ENCODE measurements at regions not wholly inside any gene's neighbourhood (a gene's known extent, or its start where the extent isn't known, plus 50 kb on each side); places are given as distances from the start of the nearest gene placed in this dataset.
"Not testable (repeated sequence)": the region's sequence is repeated elsewhere in the genome, so short reads cannot be mapped to it uniquely, and the experiment has no call there.

DNA sequence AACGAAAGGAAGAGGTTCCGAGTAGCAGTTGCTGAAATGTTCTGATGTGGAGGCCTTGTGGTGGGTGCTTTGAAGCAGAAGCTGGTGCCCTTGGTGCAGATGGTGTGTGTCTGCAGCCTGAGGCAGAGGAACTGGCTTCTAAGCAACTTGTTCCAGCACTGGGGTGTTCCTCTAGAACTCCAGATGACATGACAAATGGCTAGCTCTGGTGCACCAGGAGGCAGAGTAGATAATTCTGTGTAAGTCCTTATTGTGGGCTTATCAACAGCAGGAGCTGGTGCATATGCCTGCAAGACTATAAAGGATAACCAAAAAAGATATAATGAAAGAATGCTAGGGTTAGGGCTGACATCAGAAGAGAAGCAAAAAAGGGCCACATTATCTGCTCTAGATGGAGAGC is 76.5 kb downstream of the ARL5B start:
- ATAC-seq, result no peak

DNA sequence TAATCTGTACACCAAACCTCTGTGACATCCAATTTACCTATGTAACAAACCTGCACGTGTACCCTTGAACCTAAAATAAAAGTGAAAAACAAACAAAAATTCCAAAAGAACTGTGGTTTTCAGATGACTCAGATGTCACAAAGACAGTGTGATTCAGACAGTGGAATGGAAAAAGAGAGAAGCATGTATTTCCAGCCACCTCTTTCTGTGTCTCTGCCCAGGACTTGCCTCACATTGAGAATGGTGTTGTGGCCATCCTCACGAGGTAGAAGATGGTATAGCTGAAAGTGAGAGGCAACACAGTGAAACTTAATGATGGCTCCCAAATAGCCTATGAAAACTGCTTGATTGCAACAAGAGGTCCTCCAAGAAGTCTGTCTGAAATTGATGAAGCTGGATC is 78.0 kb downstream of the ARL5B start:
- no peak for ATAC-seq
- no peak for DNase-seq (ENCODE audit: low spot score)

More for the DNA sequence above, 76.5 kb downstream of the ARL5B start:
- DNase-seq (ENCODE audit: low spot score), result no peak

DNA sequence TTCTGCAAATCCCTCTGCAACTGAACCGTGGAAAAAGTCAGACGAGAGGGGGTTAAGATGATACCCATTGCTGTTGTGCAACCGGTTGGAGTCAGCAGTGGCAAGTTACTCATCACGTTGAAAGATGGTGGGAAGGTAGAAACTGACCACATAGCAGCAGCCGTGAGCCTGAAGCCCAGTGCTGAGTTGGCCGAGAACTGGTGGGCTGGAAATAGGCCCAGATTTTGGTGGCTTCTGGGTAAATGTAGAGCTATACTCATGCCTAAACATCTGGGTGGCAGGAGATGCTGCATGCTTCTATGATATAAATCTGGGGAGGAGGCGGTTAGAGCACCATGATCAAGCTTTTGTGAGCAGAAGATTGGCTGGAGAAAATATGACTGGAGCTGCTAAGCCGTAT is 78.6 kb downstream of the ARL5B start:
- ATAC-seq (no peak), DNase-seq (ENCODE audit: low spot score) (no peak)

DNA sequence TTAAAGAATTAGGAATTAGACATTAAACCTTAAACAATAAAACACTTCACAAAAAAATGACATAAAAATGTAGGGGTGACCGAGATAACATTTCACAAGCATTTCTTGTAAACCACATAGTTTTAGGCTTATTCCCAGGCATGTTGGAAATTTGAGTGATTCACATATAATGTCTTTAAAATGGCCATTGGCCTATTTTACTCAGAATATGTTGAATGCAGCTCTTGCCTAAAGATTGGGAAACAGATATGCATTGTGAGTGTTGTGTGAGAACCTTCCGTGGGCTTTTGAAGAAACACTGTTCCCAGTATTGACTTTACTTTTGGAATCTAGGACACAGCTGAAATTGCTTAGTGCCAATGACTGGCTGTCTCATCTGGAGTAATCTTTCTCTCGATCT is 79.6 kb downstream of the ARL5B start:
- ATAC-seq, result no peak
- DNase-seq (ENCODE audit: low spot score), result no peak

- DNase-seq (ENCODE audit: low spot score) (no peak), ATAC-seq (no peak)
Observed at GRCh38 chr10:18743926-18744325, 84.7 kb downstream of the ARL5B start.

- no peak for ATAC-seq
- no peak for DNase-seq (ENCODE audit: low spot score)
Observed at GRCh38 chr10:18753312-18753895, 94.2 kb downstream of the ARL5B start.

DNA sequence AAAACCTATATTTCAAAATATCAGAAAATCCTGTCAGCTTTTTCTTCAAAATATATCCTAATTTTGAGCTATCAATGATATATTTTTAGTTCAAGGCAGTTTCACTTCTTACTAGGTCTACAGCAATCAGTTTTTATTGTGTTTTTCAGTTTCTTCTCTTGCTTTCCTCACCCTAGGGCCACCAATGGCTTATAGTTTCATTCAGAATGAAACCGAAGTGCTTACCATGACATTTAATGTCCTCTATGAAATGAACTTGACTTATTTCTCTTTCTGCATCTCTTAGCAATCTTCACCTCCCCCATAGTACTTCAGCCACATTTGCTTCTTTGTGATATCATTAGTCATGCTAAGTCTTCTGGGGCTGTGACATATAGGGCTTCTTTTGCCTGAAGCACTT is 100.3 kb downstream of the ARL5B start:
- no peak for ATAC-seq
- no peak for DNase-seq (ENCODE audit: low spot score)

GRCh38 chr10:18760836-18761235 is 101.6 kb downstream of the ARL5B start:
- ATAC-seq (no peak), DNase-seq (ENCODE audit: low spot score) (no peak)

DNA sequence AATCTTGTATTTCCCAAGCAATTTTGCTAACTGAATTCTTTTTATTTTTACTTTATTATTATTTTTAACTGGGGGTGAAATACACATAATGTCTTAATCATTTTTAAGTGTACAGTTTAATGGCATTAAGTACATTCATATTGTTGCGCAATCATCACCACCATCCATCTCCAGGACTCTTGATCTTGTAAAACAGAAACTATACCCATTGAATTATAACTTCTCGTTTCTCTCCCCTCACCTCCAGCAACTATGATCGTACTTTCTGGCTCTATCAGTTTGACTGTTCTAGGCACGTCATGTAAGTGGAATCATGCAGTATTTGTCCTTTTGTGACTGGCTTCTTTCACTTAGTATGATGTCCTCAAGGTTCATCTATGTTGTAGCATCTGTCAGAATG is 108.8 kb downstream of the ARL5B start:
- ATAC-seq, result no peak
- no peak for DNase-seq (ENCODE audit: low spot score)

GRCh38 chr10:18773180-18773579 is 113.9 kb downstream of the ARL5B start:
- DNase-seq (ENCODE audit: low spot score) (no peak), ATAC-seq (no peak)

DNA sequence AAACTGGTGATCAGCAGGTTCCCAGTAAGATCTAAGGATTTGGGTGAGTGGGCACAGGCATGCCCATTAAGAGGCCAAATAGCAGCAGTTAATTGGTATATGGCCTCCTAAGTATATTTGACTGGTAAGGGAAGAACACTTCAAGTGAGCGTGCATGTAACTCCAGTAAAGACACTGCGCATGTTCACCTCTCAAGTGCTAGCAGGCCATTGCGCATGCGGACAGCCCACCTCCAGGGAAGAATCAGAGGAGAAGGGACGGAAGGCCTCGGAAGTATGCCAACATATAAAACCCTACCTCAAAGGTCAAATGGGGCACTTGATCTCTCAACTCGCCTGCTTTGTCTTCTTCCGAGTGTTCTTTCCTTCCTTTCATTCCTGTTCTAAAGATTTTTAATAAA is 118.0 kb downstream of the ARL5B start:
- DNase-seq (ENCODE audit: low spot score) (no peak), ATAC-seq (no peak)

DNA sequence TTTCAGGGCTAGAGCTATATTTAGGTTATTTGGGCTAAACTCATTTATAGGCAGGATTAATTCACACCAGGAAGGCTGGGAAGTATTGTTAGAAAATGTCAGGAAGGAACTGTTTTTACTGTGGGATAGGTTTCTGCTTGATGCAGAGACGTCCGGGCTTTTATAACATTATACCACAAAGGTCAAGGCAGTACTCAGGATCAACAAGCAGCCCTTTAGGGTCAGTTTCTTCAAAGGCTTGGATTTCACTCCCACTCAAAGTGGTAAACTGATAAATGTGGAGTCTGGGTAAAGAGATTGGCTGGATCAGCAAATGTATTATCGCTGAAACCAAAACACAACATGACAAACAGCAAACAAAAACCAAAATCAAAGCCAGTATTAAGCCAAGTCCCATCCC is 127.2 kb downstream of the ARL5B start:
- DNase-seq (ENCODE audit: low spot score), result no peak
- no peak for ATAC-seq

- ATAC-seq (no peak), DNase-seq (ENCODE audit: low spot score) (no peak)
Observed at GRCh38 chr10:18793951-18794350, 134.7 kb downstream of the ARL5B start.

DNA sequence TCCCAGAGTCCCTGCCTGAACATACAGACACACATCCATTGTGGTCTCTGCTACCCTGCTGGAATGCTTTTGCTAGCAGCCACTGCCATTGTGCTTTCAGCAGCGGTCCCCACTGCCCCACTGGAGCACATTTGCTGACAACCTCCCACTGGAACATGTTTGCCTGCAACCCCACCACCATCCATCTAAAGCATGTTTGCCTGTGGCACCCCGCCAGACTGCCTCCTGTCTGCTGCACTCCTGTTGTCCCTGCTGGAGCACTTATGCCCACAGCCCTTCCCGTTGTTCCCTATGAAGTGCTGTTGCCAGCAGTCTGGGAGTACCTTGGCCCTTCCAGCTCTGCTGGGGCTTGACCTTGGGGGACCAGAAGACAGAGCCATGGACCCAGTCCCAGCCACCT is 136.3 kb downstream of the ARL5B start:
- ATAC-seq, result no peak
- no peak for DNase-seq (ENCODE audit: low spot score)

DNA sequence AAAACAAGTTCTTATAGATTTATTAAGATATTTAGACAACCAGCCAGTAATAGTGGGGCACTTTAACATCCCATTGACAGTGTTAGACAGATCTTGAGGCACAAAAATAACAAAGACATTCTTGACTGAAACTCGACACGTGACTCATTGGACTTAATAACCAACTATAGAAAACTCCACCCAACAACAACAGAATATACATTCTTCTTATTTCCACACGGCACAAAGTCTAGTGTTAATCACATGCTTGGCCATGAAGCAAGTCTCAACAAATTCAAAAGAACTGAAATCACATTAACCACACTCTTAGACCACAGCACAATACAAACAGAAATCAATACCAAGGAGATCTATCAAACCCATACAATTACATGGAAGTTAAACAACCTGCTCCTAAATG is 138.1 kb downstream of the ARL5B start:
- ATAC-seq (no peak), DNase-seq (ENCODE audit: low spot score) (no peak)

GRCh38 chr10:18822156-18822555 is 162.9 kb downstream of the ARL5B start:
- no peak for ATAC-seq
- DNase-seq (ENCODE audit: low spot score), result no peak

DNA sequence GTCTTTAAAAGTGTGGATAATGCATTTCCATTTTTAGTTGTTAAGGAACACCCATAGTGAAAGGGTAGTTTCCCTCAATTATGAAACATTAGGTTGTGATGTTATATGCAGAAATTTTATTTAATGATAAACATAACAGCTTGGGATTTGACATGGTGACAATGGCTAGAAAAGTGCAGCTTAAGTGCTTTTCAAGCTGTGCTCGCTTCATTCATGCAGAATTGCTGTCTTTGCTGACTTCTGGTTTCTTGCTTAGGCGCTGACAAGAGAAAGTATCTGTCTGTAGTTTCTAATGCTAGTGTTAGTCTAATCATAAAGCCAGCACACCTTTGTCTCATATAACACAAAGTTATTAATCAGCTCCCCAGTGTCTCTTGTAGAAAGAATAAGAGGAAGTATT is 170.0 kb downstream of the ARL5B start:
- no peak for DNase-seq (ENCODE audit: low spot score)
- ATAC-seq, result no peak

DNA sequence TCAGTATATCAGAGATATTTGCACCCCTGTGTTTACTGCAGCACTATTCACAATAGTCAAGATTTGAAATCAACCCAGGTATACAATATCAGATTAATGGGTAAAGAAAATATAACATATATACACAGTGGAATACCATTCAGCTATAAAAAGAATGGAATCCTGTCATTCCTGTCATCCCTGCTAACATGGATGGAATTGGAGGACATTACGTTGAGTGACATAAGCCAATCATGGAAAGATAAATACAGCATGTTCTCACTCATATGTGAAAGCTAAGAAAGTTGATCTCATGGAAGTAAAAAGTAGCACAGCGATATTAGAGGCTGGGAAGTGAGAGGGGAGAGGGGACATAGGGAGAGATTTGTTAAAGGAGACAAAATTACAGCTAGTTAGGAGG is 171.0 kb downstream of the ARL5B start:
- ATAC-seq, result no peak
- no peak for DNase-seq (ENCODE audit: low spot score)

DNA sequence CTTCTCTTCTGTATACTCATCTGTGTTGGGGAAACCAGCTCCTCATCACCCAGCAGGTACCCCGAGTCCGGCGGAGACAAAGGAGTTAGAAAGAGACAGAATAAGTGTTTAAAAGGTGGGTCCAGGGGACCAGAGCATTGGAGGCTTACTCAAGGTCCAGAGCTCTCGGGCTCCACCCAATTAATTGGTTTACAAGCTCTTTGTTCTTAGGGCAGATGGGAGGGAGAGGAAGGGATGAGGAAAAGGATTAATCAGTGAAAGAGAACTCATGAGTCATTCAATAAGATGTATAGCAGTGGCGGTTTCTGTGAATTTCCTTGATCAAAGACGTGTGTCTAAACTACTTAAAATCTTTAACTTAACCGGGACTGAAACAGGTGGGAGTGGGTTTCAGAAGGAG is 192.0 kb upstream of the MALRD1 start:
- not testable (repeated sequence) for DNase-seq (ENCODE audit: low spot score); ATAC-seq

DNA sequence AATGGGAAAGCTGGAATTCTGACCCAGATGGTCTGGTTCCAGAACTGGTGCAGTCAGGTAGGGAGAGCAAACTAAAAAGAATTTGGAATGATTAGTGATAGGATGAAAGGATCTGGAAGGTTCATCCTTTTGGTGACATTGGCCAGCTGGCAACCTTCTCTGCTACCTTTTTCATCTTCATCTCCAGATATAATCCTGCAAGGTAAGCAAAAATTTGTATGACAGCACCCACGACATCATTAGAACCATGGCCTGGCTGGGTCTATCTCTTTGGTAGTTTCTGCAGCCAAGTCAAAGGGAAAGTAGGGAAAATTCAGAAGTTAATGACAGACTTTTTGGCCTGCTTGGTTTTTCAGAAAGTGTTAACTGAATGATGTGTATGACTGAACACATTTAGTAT is 188.9 kb upstream of the MALRD1 start:
- no peak for DNase-seq (ENCODE audit: low spot score)
- no peak for ATAC-seq

GRCh38 chr10:18860186-18860585 is 188.4 kb upstream of the MALRD1 start:
- ATAC-seq, result no peak
- no peak for DNase-seq (ENCODE audit: low spot score)

GRCh38 chr10:18860631-18861240 is 187.9 kb upstream of the MALRD1 start:
- ATAC-seq (no peak), DNase-seq (ENCODE audit: low spot score) (no peak)

DNA sequence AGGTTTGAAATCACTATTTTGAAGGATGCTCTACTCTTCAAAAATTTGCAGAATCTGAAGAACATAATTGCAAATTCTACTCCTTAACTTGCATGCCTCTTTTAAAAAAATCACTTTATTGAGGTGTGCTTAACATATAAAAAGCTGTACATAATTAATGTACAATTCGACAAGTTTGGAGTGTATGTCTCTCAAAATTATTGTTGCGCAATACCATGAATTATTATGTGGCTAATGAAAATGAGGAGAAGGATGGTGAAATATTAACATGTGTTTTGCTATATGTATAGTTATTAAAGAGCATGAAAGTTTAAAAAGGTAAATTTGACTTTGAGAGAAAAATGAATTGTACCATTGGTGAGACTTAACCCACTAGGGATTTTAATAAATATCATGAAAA is 187.2 kb upstream of the MALRD1 start:
- no peak for ATAC-seq
- DNase-seq (ENCODE audit: low spot score), result no peak

Measured in left lobe of liver (tissue), 2 donors.